DND-41 (cell line): ENCODE measurements at regions not wholly inside any gene's neighbourhood (a gene's known extent, or its start where the extent isn't known, plus 50 kb on each side); places are given as distances from the start of the nearest gene placed in this dataset.

Source experiments
- ATAC-seq: fragments of 200-7000 bp; cut with Tn5 transposase; 3 replicates; pipeline ENCODE4 v1.9.1; 2021; ENCODE audit warnings: low read depth; ENCODE audit not compliant: insufficient read depth
- DNase-seq: peaks from one replicate; pipeline ENCODE4 v3.0.0-alpha.2; 2020
- H2AFZ ChIP-seq: 2 replicates; pipeline ENCODE4 v1.6.0; 2012; ENCODE audit warnings: low read depth, low read length
- H3K27ac ChIP-seq: 2 replicates; pipeline ENCODE4 v1.5.1; 2012; ENCODE audit warnings: low read length, inconsistent platforms
- H3K27me3 ChIP-seq: fragments of 200-600 bp; sonication (generic); 2 replicates; pipeline ENCODE4 v1.6.0; 2012; ENCODE audit warnings: low read length, mild to moderate bottlenecking, inconsistent platforms; ENCODE audit not compliant: insufficient read depth, poor library complexity
- H3K36me3 ChIP-seq: 2 replicates; pipeline ENCODE4 v1.5.1; 2012; ENCODE audit warnings: low read length, inconsistent platforms; ENCODE audit not compliant: insufficient read depth
- H3K4me1 ChIP-seq: 2 replicates; pipeline ENCODE4 v1.5.1; 2012; ENCODE audit warnings: mild to moderate bottlenecking, low read length; ENCODE audit not compliant: insufficient read depth
- H3K4me2 ChIP-seq: 2 replicates; pipeline ENCODE4 v1.6.0; 2012; ENCODE audit warnings: mild to moderate bottlenecking, moderate library complexity, low read length, inconsistent platforms; ENCODE audit not compliant: insufficient read depth
- H3K4me3 ChIP-seq, 2 experiments: fragments of 200-600 bp in 1 of 2; shearing (Covaris generic) in 1 of 2; 2 replicates each; pipeline ENCODE4 v1.5.1; 2012 to 2016; ENCODE audit warnings: inconsistent platforms in 2 of 2, low read length in 2 of 2, mild to moderate bottlenecking in 2 of 2, low read depth in 1 of 2, moderate library complexity in 1 of 2
- H3K79me2 ChIP-seq: 2 replicates; pipeline ENCODE4 v1.6.0; 2012; ENCODE audit warnings: low read length, inconsistent platforms; ENCODE audit not compliant: insufficient read depth
- H3K9ac ChIP-seq: 2 replicates; pipeline ENCODE4 v1.6.0; 2012; ENCODE audit warnings: low read depth, mild to moderate bottlenecking, inconsistent platforms, low read length, moderate library complexity
- H3K9me3 ChIP-seq: 2 replicates; pipeline ENCODE4 v1.5.1; 2012; ENCODE audit warnings: low read length, moderate library complexity, mild to moderate bottlenecking, inconsistent platforms; ENCODE audit not compliant: insufficient read depth, severe bottlenecking
- H4K20me1 ChIP-seq: 2 replicates; pipeline ENCODE4 v1.6.0; 2012; ENCODE audit warnings: low read length; ENCODE audit not compliant: insufficient read depth
- CTCF ChIP-seq: IDR thresholded peaks from 2 replicates; pipeline ENCODE4 v1.5.1; 2012; ENCODE audit warnings: borderline replicate concordance, low read length, moderate library complexity, mild to moderate bottlenecking; ENCODE audit not compliant: poor library complexity, severe bottlenecking; ENCODE audit errors: extremely low read depth
- EZH2 ChIP-seq: IDR thresholded peaks from 3 replicates; pipeline ENCODE4 v1.6.1; 2012; ENCODE audit warnings: borderline replicate concordance, low read depth, mild to moderate bottlenecking, moderate library complexity, low read length, inconsistent platforms; ENCODE audit not compliant: severe bottlenecking

GRCh38 chr20:60895363-60896079 lies 356.5 kb upstream of the CDH4 start:
- Histone ChIP-seq H3K27me3 (no peaks in the 10 kb centered on the region), H3K4me2 (no peak overlapping the region), H3K9me3 (no peaks in the 10 kb centered on the region), H3K27ac (no peak overlapping the region), H3K36me3 (no peaks in the 10 kb centered on the region), H3K9ac (no peak overlapping the region), H4K20me1 (no peaks in the 10 kb centered on the region), H3K4me1 (no peaks in the 10 kb centered on the region), H2AFZ (no peak overlapping the region), H3K79me2 (no peaks in the 10 kb centered on the region), H3K4me3 (no peak overlapping the region)
- DNase-seq = no peak
- ATAC-seq = no peak
- no peak for TF ChIP-seq CTCF
- no peak for TF ChIP-seq EZH2

- Histone ChIP-seq H4K20me1 (no peaks in the 10 kb centered on the region), H3K36me3 (no peaks in the 10 kb centered on the region), H3K4me2 (no peak overlapping the region), H3K9ac (no peak overlapping the region), H3K9me3 (peaks cover 5% of the 10 kb centered on the region), H3K4me1 (no peaks in the 10 kb centered on the region), H3K27me3 (no peaks in the 10 kb centered on the region), H2AFZ (no peak overlapping the region), H3K79me2 (no peaks in the 10 kb centered on the region), H3K4me3 (no peak overlapping the region), H3K27ac (no peak overlapping the region)
- DNase-seq (no peak), ATAC-seq (no peak)
- no peak for TF ChIP-seq EZH2
- no peak for TF ChIP-seq CTCF
Measured at GRCh38 chr20:60897976-60898375, 354.1 kb upstream of the CDH4 start.

GRCh38 chr20:60899320-60899719 lies 352.7 kb upstream of the CDH4 start:
- Histone ChIP-seq H4K20me1 (no peaks in the 10 kb centered on the region), H2AFZ (no peak overlapping the region), H3K27ac (no peak overlapping the region), H3K4me1 (peaks cover 2% of the 10 kb centered on the region), H3K9ac (no peak overlapping the region), H3K36me3 (no peaks in the 10 kb centered on the region), H3K9me3 (peaks cover 5% of the 10 kb centered on the region), H3K79me2 (no peaks in the 10 kb centered on the region), H3K4me3 (no peak overlapping the region), H3K27me3 (no peaks in the 10 kb centered on the region), H3K4me2 (no peak overlapping the region)
- no peak for DNase-seq
- TF ChIP-seq EZH2 (no peak), CTCF (no peak)
- no peak for ATAC-seq

GRCh38 chr20:60900618-60901017 lies 351.4 kb upstream of the CDH4 start:
- no peak overlapping the region for H3K4me2 ChIP-seq
- H4K20me1 ChIP-seq = no peaks in the 10 kb centered on the region
- H3K4me3 ChIP-seq = no peak overlapping the region
- DNase-seq (no peak), ATAC-seq (no peak)
- no peaks in the 10 kb centered on the region for H3K36me3 ChIP-seq
- H3K9ac ChIP-seq = no peak overlapping the region
- H3K27ac ChIP-seq = no peak overlapping the region
- no peak overlapping the region for H2AFZ ChIP-seq
- no peaks in the 10 kb centered on the region for H3K79me2 ChIP-seq
- no peaks in the 10 kb centered on the region for H3K27me3 ChIP-seq
- H3K4me1 ChIP-seq = peaks cover 11% of the 10 kb centered on the region
- H3K9me3 ChIP-seq = peaks cover 5% of the 10 kb centered on the region
- TF ChIP-seq CTCF (no peak), EZH2 (no peak)
